Common myeloid progenitor, CD34-positive (primary cell): ENCODE measurements at regions not wholly inside any gene's neighbourhood (a gene's known extent, or its start where the extent isn't known, plus 50 kb on each side); places are given as distances from the start of the nearest gene placed in this dataset.

Experiments used
- CTCF ChIA-PET: fragments of 350-600 bp; sonication (Branson Sonifier 250); formaldehyde crosslinking; loops from one replicate; lab custom pipeline; 2021; ENCODE audit warnings: antibody characterized with exemption; lab: Charles Lee
- POLR2A ChIA-PET: fragments of 350-600 bp; sonication (Branson Sonifier 250); formaldehyde crosslinking; loops from one replicate; lab custom pipeline; 2021; ENCODE audit warnings: antibody characterized with exemption; lab: Charles Lee
- DNase-seq, 3 donors: peaks; one replicate each; pipeline versions ENCODE4 v3.0.0 to v3.0.0-alpha.2; 2013
- H3K27ac ChIP-seq, 2 experiments: 1 replicate in 1 of 2; 2 replicates in 1 of 2; pipeline ENCODE4 v1.7.0; 2013; ENCODE audit warnings: inconsistent platforms in 2 of 2, low read length in 2 of 2, mild to moderate bottlenecking in 2 of 2, low read depth in 1 of 2, moderate library complexity in 1 of 2; ENCODE audit not compliant: severe bottlenecking in 2 of 2, insufficient read depth in 1 of 2, poor library complexity in 1 of 2
- H3K27me3 ChIP-seq, 5 experiments: replicated peaks in 2 of 5; 1 replicate in 3 of 5; 2 replicates in 2 of 5; pipeline versions ENCODE4 v1.6.1 to v1.7.0; 2013; ENCODE audit warnings: low read length in 4 of 5, mild to moderate bottlenecking in 2 of 5, moderate library complexity in 2 of 5, inconsistent platforms in 1 of 5; ENCODE audit not compliant: insufficient read depth in 5 of 5, control insufficient read depth in 4 of 5
- H3K36me3 ChIP-seq, 4 experiments: 1 replicate in 2 of 4; 2 replicates in 2 of 4; pipeline versions ENCODE4 v1.6.1 to v1.7.0; 2013; ENCODE audit warnings: low read length in 3 of 4, control low read depth in 1 of 4, mild to moderate bottlenecking in 1 of 4; ENCODE audit not compliant: control insufficient read depth in 4 of 4, insufficient read depth in 4 of 4
- H3K4me1 ChIP-seq, 4 experiments: 1 replicate in 3 of 4; 2 replicates in 1 of 4; pipeline versions ENCODE4 v1.6.1 to v1.7.1; 2013; ENCODE audit warnings: low read length in 3 of 4, mild to moderate bottlenecking in 3 of 4, control low read depth in 1 of 4, inconsistent platforms in 1 of 4, moderate library complexity in 1 of 4; ENCODE audit not compliant: control insufficient read depth in 4 of 4, insufficient read depth in 4 of 4; ENCODE audit errors: control extremely low read depth in 1 of 4
- H3K4me3 ChIP-seq, 7 experiments: 1 replicate in 4 of 7; 2 replicates in 3 of 7; pipeline versions ENCODE4 v1.5.1 to v1.7.0; 2013; ENCODE audit warnings: mild to moderate bottlenecking in 7 of 7, low read length in 6 of 7, moderate library complexity in 6 of 7, inconsistent platforms in 2 of 7, low read depth in 2 of 7, control low read depth in 1 of 7; ENCODE audit not compliant: insufficient read depth in 4 of 7, control insufficient read depth in 1 of 7; ENCODE audit errors: extremely low read depth in 1 of 7
- H3K9me3 ChIP-seq, 5 experiments: 1 replicate in 4 of 5; 2 replicates in 1 of 5; pipeline versions ENCODE4 v1.6.1 to v1.7.1; 2013; ENCODE audit warnings: low read length in 4 of 5, mild to moderate bottlenecking in 2 of 5, inconsistent platforms in 1 of 5, low read depth in 1 of 5, moderate library complexity in 1 of 5; ENCODE audit not compliant: control insufficient read depth in 4 of 5, insufficient read depth in 2 of 5; ENCODE audit errors: control extremely low read depth in 1 of 5
- WGBS: methylation state at CpG from one replicate; pipeline ENCODE4 v1.1.5; 2013; ENCODE audit not compliant: insufficient coverage; 5-methylcytosine and 5-hydroxymethylcytosine counted together

DNA sequence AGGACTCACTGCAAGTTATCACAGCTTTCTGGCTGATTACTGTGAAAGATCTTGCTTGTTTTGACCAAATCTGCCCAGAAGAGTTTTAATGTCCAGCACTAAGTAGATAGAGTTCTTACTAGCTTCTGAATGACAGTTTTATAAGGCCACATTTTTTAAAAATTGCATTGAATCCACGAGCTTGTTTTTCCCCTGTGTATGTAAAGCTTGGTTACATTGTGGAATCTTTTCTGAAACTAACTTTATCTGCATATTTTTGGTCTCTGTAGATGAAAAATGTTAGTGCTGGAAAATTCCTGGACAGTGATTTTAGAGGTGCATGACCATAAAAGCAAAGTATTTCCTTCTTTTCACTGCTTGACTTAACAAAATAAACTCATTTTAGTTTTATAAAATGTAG, 650.3 kb upstream of the FAM241A start:
- no peak for DNase-seq

DNA sequence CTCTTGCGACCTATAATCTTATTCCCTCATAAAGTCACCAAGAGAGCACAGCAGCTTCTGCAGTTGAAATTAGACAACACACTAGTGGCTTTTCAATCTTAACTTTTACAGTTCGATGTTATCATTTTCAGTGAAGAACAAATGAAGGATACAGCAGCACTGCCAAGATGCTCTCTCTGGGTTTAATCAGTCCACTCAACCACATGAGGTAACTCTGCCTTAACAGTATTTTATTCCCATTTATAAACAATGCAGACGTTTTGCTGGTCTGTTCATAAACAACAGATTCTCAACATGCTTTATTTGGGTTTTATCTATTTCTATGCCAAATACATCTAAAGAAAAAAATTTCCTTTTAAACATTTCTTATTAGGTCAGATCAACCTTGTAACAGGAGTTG, 646.0 kb upstream of the FAM241A start:
- no peaks in the 10 kb centered on the region for H3K27me3 ChIP-seq
- no peaks in the 10 kb centered on the region for H3K36me3 ChIP-seq
- WGBS, result 71% methylated on average over 3 of the region's 3 CpGs
- POLR2A ChIA-PET, result no interaction called here
- H3K27ac ChIP-seq, result no peak overlapping the region
- no peak for DNase-seq
- H3K4me1 ChIP-seq, result no peaks in the 10 kb centered on the region
- no peak overlapping the region for H3K4me3 ChIP-seq
- CTCF ChIA-PET, result no interaction called here
- H3K9me3 ChIP-seq, result no peaks in the 10 kb centered on the region

More for the DNA sequence above, 650.3 kb upstream of the FAM241A start:
- no peak overlapping the region for H3K4me3 ChIP-seq
- no peaks in the 10 kb centered on the region for H3K27me3 ChIP-seq
- H3K4me1 ChIP-seq, result no peaks in the 10 kb centered on the region
- no peak overlapping the region for H3K27ac ChIP-seq
- ChIA-PET POLR2A (no interaction called here), CTCF (no interaction called here)
- no CpG with 5 or more reads among the region's 1 CpG for WGBS
- H3K9me3 ChIP-seq, result no peaks in the 10 kb centered on the region
- no peaks in the 10 kb centered on the region for H3K36me3 ChIP-seq

DNA sequence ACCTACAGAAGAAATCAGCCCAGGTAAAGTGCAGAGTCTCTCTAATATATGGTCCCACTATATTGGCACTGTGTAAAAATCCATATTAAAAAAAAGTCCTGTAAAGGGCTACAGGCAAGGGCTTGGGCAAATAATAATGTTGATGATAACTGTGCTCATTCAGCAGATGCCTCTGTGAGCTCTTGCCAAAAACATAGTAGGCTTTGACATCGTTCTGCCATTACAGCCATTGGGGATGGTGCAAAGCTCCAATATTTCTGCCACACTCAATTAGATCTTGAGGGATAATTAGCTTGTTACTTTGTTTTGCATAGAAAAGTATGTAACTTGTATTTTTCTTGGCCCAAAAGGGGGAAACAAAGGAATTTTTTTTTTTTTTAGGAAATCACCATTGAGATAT, 645.5 kb upstream of the FAM241A start:
- H3K27ac ChIP-seq, result no peak overlapping the region
- no peak for DNase-seq
- ChIA-PET POLR2A (no interaction called here), CTCF (no interaction called here)
- no peaks in the 10 kb centered on the region for H3K36me3 ChIP-seq
- WGBS, result 75% methylated on average over 1 of the region's 1 CpG
- H3K4me1 ChIP-seq, result no peaks in the 10 kb centered on the region
- no peaks in the 10 kb centered on the region for H3K9me3 ChIP-seq
- H3K4me3 ChIP-seq, result no peak overlapping the region
- no peaks in the 10 kb centered on the region for H3K27me3 ChIP-seq

DNA sequence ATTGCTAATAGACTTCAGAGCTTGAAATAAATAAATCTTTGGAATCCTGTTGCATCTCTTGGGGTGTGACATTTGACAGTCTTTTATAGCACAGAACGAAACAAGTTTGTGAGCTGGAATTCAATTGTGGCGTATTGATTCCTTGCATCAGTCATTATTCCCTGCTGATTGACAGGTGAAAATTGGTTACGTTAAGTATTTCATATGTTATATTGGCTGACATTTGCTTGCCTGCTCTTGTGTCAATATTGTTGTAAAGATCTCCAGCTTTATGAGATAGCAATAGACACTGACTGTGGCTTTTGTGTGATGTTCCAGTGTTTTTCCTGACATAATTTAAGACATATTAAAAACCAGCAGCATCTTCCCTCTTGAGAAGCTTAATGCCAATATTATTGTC, 644.4 kb upstream of the FAM241A start:
- Histone ChIP-seq H3K4me3 (no peak overlapping the region), H3K27ac (no peak overlapping the region), H3K4me1 (no peaks in the 10 kb centered on the region), H3K36me3 (no peaks in the 10 kb centered on the region), H3K9me3 (no peaks in the 10 kb centered on the region), H3K27me3 (no peaks in the 10 kb centered on the region)
- no peak for DNase-seq
- ChIA-PET POLR2A (no interaction called here), CTCF (no interaction called here)
- WGBS, result 100% methylated on average over 2 of the region's 3 CpGs

DNA sequence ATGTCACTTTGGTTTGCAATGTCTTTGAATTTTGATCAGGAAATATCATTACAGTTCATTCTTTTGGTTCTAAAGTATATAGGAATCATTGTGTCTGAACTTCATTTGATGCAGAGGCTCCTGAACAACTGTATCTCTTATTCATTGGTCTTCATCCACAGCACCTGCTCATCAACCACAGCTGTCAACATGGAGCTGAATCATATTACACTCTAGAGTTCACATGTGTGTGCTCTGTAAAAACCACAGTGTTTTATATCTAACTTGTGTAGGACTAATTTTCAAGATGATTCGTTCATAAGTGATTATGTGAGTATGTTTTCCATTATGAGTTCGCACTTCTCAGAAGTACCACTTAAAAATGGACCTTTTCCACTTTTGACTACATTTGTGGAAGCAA, 643.3 kb upstream of the FAM241A start:
- DNase-seq, result no peak
- H3K36me3 ChIP-seq, result no peaks in the 10 kb centered on the region
- no peak overlapping the region for H3K27ac ChIP-seq
- peaks cover 0 to 1% (median 0%) of the 10 kb centered on the region in 5 experiments for H3K27me3 ChIP-seq
- ChIA-PET POLR2A (no interaction called here), CTCF (no interaction called here)
- no CpG with 5 or more reads among the region's 2 CpGs for WGBS
- no peaks in the 10 kb centered on the region for H3K4me1 ChIP-seq
- no peaks in the 10 kb centered on the region for H3K9me3 ChIP-seq
- H3K4me3 ChIP-seq, result no peak overlapping the region

DNA sequence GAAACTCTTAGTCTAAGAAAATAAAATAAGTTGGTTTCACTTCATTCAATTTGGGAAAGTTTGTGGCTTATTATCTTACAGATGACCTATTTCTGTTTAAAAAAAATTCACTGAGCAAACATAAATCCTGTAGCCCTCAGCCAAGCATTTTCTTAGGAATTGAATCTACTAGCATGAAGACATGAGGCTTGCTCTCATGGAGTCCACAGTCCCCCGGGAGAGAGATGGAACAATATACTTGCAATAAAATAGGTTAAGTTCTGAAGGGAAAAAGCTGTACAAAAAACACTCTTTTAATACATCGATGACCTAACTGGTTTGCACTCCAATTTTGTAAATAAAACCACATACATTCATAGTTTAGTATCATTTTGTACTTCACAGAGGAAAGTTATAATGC, 642.6 kb upstream of the FAM241A start:
- no peak overlapping the region for H3K4me3 ChIP-seq
- H3K4me1 ChIP-seq, result no peaks in the 10 kb centered on the region
- DNase-seq, result no peak
- WGBS, result no CpG with 5 or more reads among the region's 2 CpGs
- H3K27me3 ChIP-seq, result peaks cover 0 to 2% (median 0%) of the 10 kb centered on the region in 5 experiments
- H3K36me3 ChIP-seq, result no peaks in the 10 kb centered on the region
- POLR2A ChIA-PET, result no interaction called here
- no peaks in the 10 kb centered on the region for H3K9me3 ChIP-seq
- H3K27ac ChIP-seq, result no peak overlapping the region
- CTCF ChIA-PET, result no interaction called here

DNA sequence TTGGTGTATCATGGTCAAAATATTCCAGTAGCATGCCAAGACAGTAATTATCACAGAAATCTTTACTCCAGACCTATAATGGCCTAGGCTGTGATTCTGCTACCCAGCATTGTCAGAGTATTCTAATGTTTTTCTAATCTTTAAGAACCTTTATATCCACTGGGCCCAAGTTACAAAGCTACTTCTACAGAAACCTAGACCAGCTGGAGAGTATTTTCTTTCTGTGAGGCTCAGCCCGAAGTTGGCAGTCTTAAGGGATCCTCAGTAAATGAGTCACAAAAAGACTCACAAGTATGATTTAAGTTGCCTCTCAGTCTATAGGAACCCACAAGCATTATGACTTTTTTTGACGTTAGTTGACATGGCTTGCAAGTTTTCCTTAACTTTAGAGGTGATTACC, 638.5 kb upstream of the FAM241A start:
- DNase-seq, result no peak
- Histone ChIP-seq H3K27me3 (peaks cover 0 to 2% (median 0%) of the 10 kb centered on the region in 5 experiments), H3K4me3 (no peak overlapping the region), H3K4me1 (no peaks in the 10 kb centered on the region), H3K9me3 (no peaks in the 10 kb centered on the region), H3K36me3 (no peaks in the 10 kb centered on the region), H3K27ac (no peak overlapping the region)
- 100% methylated on average over 2 of the region's 2 CpGs for WGBS
- POLR2A ChIA-PET, result no interaction called here
- CTCF ChIA-PET, result no interaction called here
